DLD1 (cell line): ENCODE measurements at regions not wholly inside any gene's neighbourhood (a gene's known extent, or its start where the extent isn't known, plus 50 kb on each side); places are given as distances from the start of the nearest gene placed in this dataset.

ENCODE experiments used
- in situ Hi-C: cut with HindIII; loops from 2 replicates; pipeline ENCODE4 v1.10.0; 2017; ENCODE audit warnings: low sequenced_read_pairs

DNA sequence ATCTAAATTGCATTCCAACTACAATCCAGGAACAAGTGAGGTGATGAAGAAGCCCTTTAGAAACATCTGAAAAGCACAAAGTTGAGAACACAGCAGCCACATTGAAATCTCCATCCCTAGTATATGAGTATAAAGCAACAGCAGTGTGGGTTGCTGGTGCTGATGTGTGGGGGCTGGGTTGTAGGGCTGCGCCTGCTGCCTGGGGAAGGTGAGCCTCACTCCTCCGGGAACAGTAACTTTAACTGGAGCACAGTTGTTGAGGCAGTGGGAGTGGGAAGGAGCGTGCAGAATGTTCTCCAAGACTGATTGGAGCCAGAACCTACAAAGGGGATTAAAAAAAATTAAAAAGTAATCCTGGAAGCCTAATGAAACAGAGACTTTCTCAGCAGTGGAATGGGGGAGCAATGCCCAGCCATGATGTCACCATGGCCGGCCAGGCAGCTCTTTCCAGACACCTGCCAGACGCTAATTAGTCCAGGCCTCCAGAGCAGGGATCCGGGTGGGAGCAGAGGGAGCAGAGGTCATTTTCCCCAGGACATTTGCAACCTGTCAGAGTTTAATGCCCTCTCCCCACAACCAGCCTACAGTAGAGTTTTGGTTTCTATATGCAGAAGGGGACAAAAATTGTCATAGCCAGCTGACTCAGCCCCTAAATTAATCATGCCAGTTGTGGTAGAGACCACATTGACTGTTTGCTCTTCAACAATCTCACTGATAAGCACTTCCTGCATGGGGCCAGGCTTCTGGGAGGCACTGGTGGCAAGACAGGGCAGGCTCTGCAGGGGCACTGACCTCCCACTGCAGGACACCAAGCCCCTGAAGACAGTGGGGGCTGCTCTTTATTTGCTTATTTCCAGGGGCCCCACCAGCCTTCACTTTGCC is 133.0 kb upstream of the ZNF32 start:
- in situ Hi-C loops: no loop called here

DNA sequence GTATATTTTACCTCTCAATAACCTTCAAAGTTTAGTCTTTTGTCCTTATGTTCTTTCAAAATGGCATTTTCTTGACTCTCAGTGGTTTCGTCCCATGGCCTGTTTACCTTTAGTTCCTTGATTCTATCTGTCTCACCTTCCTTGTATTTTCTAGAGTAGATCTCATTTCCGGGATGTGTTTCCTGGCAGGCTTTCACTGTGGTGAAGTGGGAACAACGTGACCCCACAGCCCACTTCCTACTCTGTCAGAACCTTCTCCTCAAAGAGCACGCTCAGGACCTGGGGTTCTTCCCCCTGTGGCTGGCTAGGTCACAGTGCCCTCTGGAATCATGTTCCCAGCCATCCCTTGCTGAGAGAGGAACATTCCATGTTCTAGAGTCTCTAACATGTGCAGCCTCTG is 129.9 kb upstream of the ZNF32 start:
- in situ Hi-C loops: no loop called here

DNA sequence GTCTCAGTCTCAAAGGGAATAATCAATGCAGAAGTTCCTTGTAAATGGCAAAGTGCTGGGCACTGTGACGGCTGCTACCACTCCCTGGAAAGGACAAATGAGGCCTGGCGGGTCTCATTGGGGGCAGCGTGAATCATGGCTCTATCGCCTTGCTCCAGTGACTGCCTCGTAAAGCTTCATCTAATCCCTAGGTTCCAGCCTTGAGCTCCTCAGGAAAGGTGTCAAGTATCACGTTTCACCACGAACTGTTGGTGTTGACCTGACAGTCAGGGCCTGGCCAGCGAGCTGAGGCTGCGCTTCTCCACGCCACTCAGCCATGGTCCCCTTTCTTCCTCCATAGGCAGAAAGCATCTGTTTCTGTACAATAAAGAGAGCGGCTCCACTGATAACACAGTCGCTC is 126.7 kb upstream of the ZNF32 start:
- in situ Hi-C loops: no loop called here

DNA sequence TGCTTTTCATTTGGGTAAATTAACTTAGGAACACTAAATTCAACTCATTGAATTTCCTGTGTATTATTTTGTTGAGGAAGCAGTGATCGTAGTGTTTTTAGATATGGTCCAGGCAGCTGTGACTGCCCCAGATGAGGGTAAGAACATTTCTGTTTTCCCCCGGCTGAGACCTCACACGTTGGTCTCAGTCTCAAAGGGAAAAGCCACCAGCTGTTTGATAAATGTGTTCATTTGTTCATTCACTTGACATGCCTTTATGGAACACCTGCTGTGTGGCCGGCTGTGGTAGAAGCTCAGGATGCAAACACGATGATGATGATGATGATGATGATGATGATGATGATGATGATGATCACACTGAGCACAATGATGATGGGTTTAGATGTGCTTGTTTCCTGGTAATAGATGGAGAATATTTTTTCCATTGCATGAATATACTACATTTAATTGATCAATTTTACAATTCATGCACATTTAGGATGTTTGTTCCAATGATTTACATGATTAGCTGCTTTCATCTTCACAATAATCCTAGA is 125.6 kb upstream of the ZNF32 start:
- in situ Hi-C loops: no loop called here

DNA sequence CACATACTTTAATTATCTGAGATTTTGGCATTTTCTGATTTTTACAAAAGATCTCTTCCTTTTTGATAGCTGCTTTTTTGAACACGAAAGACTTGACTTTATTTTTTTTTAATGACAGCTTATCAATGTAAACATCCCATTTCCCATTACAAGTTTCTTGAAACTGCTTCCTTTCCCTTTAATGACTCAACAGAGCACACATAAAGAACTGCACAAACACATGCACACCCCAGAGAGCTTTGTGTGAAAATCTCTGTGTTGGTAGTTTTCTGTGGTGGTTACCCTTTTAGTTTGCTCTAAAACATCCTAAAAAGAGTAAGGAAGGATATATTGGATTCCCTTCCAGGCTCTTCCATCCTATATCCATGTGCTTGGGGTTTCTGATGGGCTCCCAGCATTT is 125.1 kb upstream of the ZNF32 start:
- in situ Hi-C loops: no loop called here

DNA sequence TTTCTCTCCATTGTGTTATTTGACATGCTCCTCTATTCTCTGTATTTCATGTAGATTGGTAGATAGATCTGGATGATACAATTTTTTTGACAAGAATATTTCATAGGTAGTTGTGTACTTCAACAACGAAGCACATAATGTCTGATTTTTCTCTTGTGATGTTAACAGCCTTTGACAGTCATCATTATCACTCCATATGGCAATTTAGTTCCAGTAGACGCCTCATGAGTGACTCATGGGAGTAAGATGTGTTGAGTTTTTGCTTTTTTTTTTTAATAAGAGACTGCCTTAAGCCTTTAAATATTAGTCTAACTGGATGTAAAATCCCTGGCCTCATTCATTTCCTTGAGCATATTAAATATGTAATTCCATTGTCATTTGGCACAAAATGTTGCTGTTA is 123.5 kb upstream of the ZNF32 start:
- in situ Hi-C loops: no loop called here

DNA sequence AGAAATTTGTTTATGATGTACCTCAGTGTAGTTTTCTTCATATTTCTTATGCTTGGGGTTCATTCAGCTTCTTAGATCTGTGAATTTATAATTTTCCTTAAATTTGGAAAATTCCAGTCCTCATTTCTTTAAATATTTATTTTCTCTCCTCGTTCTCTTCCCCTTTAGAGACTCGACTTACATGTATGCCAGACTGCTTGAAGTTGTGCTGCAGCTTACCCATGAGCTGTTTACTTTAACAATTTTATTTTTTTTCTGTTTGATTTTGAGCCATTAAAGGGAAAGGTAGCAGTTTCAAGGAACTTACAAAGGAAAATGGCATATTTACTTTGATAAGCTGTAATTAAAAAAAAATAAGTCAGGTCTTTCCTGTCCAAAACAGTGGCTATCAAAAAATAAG is 123.0 kb upstream of the ZNF32 start:
- in situ Hi-C loops: no loop called here

DNA sequence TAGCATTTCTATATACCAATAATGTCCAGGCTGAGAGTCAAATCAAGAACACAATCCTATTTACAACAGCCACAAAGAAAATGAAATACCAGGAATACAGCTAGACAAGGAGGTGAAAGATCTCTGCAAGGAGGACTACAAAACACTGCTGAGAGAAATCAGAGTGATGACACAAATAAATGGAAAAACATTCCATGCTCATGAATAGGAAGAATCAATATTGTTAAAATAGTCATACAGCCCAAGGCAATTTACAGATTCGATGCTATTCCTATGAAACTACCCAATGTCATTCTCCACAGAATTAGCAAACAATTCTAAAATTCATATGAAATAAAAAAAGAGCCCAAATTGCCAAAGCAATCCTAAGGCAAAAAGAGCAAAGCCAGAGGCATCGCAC is 116.8 kb upstream of the ZNF32 start:
- in situ Hi-C loops: no loop called here

DNA sequence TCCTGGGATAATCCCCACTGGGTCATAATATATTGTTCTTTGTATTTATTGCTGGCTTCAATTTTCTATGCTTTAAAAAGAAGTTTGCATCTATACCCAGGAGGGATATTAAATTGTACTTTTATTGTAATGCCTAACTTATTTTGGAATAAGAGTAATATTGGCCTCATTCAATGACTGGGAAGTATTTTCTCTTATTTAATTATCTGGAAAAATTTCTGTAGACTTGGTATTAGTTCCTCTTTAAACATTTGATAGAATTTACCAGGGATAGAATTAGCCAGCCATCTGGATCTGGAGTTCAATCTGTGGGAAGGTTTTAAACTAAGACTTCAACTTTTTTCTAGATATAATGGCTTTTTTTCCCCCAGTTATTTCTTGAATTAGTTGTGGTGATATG is 115.2 kb upstream of the ZNF32 start:
- in situ Hi-C loops: no loop called here

DNA sequence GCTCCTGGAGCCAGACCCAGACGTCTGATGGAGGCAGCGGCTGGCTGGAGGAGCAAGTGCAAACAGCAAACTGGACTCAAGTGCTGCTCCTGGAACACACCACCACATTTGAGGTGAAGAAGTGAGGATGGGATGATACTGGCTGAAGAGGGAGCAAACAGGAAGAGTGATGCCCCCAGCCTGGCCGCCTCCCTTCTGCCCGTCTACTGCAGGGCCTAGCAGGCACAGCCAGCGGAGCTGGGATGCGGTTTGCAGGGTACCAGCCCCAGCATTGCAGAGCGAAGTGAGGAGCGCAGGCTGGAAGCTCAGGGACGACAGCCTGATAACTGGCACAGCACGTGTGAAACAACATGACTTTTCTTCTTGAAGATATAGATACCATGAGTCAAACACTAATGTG is 111.8 kb upstream of the ZNF32 start:
- in situ Hi-C loops: no loop called here

DNA sequence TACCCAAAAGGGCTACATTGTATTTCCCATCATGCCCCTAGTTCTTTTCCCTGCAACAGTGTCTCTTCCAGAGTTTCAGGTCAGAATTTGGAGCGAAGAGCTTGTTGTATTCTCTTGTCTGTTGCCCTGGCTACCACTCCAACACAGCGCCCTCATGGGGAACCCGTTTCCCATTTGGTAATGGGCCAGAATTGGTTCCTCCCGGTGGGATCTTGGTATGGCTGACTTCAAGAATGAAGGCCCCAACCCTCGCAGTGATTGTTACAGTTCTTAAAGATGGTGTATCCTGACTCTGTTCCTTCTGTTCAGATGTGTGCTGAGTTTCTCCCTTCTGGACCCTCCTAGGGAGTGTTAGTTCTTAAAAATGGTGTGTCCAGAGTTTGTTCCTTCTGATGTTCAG is 110.5 kb upstream of the ZNF32 start:
- in situ Hi-C loops: loop anchor here (5.0 kb wide), 1 partner anchor 88 kb away; no protein-coding TSS in a partner anchor

DNA sequence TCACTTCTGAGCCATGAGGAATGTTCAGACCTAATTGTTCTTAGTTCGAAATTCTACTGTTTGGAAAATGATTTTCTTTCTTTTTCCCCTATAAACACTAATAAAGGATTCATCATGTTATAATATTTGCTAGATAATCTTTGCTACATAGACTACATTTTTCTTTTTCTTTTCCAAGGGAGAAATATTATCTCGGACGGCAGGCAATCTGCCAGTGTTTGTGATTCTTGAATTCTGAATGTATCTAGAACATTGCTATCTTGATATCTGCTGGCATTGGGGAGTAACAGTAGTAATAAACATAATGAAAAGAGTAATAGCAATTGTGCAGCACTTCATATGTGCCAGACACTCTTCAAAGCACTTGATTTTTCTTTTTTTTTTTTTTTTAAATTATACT is 107.7 kb upstream of the ZNF32 start:
- in situ Hi-C loops: loop anchor here (5.0 kb wide), 1 partner anchor 91 kb away; no protein-coding TSS in a partner anchor

DNA sequence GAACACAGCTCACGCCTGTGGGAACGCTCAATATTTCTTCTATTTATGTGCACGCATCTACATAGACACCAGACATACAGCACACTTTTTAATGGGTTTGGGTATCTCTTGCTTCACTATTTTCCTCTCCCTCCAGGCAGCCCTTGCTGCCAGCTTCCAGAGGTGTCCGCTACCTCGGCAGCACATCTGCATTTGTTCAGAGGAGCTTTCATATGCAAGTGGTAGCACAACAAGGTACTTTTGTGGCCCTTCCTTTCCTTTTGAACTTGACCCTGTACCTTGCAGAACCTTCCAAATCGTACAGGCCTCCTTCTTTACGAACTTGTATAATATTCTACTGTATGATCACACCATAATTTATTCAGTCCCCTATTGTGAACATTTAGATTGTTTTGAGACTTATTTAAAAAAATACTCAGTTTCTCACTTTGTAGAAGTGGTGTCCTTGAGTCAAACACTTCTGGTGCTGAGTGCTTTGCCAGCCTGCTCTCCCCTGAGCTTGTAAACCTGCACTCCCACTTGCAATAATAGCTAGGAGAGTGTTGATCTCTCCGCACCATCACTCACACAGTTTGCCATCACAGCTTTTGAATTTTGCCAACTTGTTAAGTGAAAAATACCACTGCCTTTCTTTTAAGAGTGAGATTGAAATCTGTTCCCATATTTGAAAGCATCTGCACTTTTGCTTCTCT is 106.0 kb upstream of the ZNF32 start:
- in situ Hi-C loops: loop anchor here (5.0 kb wide), 1 partner anchor 93 kb away; no protein-coding TSS in a partner anchor

DNA sequence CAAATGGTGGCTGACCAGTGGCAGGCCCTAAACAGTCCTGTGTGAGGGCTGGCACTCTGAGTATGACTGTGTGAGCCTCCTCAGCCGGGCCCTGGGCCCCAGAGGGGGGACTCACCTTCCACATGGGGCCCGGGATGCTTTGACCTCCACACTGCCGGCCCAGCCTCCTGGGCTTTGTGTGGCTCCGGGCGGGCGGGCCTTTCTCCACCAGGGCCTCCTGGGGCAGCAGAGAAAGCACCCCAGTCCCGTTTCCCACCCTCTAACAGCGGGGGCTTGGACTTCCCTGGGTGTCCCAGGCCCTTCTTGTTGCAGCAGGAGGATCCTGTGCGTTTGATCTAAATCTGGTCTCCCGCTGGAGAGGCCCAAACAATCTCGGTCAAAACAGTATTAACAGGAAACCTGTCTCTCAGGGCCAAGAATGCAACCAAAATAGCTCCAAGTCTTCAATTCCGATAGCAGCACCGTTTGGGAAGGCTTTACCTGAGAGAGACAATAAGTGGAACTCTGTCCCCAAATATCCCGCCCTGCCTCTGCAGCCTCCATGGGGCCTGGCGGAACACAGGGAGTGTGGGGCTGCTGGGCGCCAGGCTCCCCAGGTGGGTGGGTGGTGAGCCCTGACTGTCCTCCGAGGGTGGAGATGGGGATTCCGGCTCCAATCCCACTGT is 104.8 kb upstream of the ZNF32 start:
- in situ Hi-C loops: no loop called here

DNA sequence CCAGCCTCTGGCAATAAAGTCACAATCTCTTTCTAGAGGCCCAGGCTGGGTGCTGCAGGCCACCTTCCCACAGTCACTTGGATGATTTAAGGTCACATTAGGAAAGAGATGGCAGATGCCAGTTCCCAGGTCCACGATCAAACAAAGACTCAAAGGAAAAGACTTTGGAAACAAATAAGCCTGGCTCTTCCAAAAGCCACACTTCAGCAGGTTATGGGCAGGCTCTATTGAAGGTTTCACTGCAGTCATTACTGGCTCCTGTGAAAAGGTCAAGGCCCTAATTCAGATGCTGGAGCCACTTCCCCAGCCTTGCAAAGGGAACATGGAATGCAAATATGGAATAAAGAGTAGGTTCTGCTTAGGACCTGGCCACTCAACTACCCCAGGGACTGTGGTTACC is 104.0 kb upstream of the ZNF32 start:
- in situ Hi-C loops: no loop called here

DNA sequence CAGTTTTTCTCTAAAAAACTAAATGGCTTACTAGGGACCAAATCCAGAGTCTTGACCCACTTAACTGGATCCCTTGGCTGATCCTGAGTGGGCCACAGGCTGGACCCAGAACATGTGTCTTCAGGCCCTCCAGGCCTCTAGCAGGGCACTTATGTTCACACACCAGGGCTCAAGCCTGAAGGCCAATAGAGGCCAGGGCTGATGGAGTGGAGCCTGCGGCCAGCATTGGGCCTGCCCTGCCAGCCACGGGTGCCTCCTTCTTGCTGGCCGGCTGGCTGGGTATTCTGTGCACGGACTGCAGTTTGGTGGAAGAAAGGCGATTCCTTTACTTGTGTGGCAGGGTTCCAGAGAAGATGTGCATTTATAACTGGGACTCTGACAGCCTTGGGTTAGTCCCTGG is 103.0 kb upstream of the ZNF32 start:
- in situ Hi-C loops: no loop called here

DNA sequence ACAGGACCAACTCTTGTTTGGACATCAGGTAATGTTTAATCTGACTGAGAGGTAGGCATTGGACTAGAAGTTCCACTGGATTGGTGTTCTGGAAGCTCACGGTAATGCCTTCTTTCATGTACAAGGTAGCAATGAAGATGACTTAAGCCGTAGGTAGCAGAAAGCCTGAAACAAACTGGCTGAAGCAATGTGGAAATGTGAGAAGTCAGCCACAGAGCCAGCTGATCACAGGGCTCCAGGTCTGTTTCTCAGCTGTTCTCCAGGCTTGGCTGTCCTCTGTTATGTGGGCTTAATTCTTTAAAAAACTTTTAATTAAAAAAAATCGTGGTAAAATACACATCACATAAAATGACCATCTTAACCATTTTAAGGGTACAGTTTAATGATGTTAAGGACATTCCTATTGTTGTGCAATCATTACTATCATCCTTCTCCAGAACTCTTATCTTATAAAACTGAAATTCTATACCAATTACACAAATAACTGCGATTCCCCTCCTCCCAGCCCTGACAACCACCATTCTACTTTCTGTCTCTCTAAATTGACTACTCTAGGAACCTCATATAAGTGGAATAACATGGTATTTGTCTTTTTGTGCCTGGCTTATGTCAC is 101.4 kb upstream of the ZNF32 start:
- in situ Hi-C loops: no loop called here

DNA sequence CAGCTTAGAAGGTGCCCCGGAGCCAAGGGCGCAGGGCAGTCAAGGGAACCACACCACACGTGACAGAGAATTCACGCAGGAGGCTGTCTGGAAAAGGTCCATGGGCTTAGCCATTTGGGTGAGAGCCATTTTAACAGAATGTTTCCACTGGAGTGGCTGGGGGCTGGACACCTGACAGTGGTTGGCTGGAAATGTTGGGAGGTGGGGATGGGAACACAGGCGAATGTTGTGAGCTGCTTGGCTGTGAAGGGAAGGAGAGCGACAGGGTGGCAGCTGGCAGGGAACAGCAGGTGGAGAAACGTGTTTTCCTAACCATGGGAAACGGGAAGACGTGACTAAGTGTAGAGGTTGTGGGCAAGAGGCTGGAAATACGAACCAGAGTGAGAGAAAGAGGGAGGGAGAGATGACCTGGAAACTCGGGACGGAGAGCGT is 100.5 kb upstream of the ZNF32 start:
- in situ Hi-C loops: no loop called here

DNA sequence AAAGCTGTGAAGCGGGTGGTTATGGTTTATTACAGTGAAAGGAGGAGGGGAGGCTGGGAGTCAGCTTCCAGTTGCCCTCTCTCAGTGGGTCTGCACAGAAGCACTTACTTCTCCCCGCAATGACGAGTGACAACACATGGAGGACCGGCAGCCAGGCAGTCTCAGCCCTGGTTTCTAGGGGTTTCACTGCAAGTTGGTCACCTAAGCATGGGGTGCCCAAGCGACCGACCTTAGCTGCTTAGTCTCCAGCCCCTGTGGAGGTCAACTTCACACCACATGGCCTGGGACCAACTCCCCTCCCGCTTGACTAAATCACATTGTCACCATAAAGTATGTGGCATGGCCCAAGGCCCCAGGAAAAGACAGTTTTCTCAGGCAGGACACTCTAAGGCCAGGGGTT is 99.9 kb upstream of the ZNF32 start:
- in situ Hi-C loops: no loop called here

DNA sequence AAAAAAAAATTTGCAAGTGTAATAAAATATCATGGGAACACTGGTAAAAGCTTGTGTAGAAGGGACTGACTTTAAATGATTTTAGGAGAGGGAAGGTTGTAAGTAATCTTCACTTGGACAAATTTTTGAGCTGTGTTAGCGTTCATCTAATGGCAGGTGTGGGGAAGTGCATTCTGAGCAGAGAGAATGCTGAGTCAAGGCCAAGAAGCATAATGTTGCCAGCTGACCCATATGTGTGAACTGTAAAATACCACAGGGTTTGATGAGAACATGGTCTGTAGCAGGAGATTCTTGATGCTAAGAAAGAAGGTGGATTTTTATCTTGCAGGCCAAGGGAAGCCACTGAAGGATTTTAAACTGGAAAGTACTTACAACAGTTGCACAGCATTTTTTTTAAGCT is 98.2 kb upstream of the ZNF32 start:
- in situ Hi-C loops: no loop called here

DNA sequence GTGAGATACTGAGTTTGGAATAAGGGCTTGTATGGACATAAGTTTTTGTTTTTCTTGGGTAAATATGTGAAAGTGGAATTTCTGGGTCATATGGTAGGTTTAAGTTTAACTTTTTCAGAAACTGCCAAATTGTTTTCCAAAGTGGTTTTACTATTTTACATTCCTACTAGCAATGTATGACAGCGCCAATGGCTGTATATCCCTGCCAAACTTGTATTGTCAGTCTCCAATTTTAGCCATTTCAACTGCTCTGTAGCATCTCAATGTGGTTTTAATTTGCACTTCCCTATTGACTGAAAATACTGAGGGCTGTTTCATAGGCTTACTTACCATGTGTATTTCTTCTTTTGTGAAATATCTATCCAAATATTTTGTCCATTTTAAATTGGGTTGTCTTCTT is 90.5 kb upstream of the ZNF32 start:
- in situ Hi-C loops: no loop called here
